Daoy (cell line): ENCODE measurements at regions not wholly inside any gene's neighbourhood (a gene's known extent, or its start where the extent isn't known, plus 50 kb on each side); places are given as distances from the start of the nearest gene placed in this dataset.

Experiments
- DNase-seq: peaks from one replicate; pipeline ENCODE4 v3.0.0-alpha.2; 2015; ENCODE audit warnings: low read depth

DNA sequence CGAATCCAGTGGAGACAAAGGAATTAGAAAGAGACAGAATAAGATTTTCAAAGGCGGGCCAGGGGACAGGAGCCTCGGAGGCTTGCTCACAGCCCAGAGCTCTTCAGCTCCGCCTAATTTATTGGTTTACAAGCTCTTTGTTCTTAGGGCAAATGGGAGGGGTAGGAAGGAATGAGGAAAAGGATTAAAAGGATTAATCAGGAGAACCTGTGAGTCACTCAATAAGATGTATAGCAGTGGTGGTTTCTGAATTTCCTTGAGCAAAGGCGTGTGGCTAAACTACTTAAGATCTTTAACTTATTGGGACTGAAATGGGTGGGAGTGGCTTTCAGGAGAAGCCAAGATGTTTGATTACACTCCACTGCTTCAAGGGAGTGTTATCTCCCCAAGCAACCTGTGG lies 456.0 kb upstream of the SPANXN1 start:
- no peak for DNase-seq

- no peak for DNase-seq
Measured at GRCh38 chrX:144798972-144799371, 448.3 kb upstream of the SPANXN1 start.

DNA sequence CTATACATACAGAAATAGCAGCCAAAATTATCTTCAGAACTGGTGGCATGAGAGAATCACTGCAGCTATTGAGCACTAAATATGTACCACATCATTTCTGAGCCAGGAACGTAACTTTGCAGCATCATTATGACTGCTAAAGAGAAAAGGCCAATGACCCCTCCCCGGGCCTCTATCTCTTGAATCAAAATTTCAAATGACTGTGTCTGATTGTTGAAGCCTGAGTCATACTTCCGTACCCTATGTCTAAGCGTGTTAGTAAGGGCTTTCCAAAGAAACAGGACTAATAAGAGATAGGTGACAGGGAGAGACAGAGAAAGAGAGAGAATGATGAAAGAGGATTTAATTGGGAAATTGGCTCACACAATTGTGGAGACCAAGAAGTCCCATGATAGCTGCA lies 445.5 kb upstream of the SPANXN1 start:
- no peak for DNase-seq

DNA sequence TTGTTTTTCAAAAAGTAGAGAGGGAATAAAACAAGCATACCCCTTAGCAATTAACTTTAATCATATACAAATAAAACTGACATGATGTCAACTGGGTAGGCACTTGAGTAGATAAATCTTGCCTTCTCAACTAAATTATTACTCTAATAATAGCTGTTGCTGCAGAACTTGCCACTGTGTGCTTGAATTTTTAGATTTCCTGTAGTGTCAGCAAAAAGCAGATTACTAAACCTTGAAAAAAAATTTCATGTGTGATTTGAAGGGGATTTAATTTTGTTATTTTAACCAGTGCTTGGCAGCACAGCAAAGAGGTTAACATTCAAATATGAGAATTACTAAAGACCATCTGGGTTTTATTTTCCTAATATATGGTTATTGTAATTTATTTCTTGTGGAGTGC lies 438.3 kb upstream of the SPANXN1 start:
- DNase-seq = no peak

GRCh38 chrX:144810539-144810938 lies 436.8 kb upstream of the SPANXN1 start:
- no peak for DNase-seq

DNA sequence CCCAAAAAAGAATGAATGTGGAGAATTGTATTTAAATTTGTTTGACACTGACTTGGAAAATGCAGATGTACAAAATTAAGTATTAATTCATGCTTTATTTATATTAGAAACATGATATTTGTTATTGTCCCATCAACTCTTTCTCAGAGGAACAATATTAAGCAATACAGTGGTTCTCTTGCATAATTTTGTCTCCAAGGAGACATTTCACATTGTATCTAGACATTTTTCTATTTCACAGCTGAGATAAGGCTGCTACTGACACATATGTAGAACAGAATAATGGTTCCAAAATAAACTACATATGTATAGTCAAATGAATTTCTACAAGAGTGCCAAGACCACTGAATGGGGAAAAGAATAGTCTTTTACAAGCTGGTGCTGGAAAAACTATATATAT lies 427.9 kb upstream of the SPANXN1 start:
- no peak for DNase-seq

GRCh38 chrX:144840616-144841015 lies 406.7 kb upstream of the SPANXN1 start:
- DNase-seq = no peak

DNA sequence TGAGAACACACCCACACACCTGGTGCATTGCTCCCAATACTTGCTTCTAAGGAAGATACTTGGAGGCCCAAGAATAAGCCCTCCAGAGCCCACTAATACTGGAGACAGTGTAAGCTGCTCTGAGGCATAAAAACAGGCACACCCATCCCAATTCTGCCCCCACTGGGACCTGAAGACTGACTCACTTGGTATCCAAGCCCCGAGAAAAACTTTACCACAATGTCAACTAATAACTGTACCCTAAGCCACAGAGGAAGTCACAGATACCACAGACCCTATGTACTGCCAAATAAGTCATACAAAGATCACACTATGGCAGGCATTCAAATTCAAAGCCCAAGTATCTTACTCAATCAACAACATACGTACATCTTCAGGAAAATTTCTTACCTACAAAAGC lies 398.2 kb upstream of the SPANXN1 start:
- no peak for DNase-seq

- DNase-seq = no peak
Measured at GRCh38 chrX:144896323-144896722, 351.0 kb upstream of the SPANXN1 start.

GRCh38 chrX:144901521-144901920 lies 345.8 kb upstream of the SPANXN1 start:
- DNase-seq = no peak

DNA sequence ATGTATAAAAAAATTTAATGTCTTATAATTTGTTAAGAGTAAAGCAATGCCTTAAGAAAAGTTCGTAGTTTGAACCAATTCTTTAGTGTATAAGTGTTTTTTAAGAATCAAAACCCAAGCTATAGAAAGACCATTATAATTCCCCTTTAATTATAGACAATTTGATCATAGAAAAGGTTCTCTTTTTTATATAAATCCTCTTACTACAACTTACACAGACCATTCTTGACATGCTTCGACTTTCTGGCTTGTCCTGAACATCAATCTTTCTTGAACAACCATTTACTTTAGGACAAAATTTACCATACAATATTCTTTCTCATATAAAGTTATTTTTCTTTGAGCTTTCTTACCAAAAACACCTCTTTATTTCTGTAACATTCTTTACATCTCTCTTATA lies 330.5 kb upstream of the SPANXN1 start:
- no peak for DNase-seq

GRCh38 chrX:144918936-144919335 lies 328.4 kb upstream of the SPANXN1 start:
- DNase-seq = peak; percentile 1

GRCh38 chrX:144946666-144947065 lies 300.6 kb upstream of the SPANXN1 start:
- no peak for DNase-seq
